DMS53 treated with DMSO at 0.1 percent for 48 hours (cell line): ENCODE measurements at regions not wholly inside any gene's neighbourhood (a gene's known extent, or its start where the extent isn't known, plus 50 kb on each side); places are given as distances from the start of the nearest gene placed in this dataset.
"Not testable (repeated sequence)": the region's sequence is repeated elsewhere in the genome, so short reads cannot be mapped to it uniquely, and the experiment has no call there.

ENCODE experiments used
- DNase-seq: peaks from one replicate; lab custom pipeline; 2025; ENCODE audit not compliant: unreplicated experiment; lab: John Stamatoyannopoulos, UW

GRCh38 chr13:22925881-22926747, 254.7 kb upstream of the SGCG start:
- no peak for DNase-seq

- DNase-seq, result no peak
These were observed 253.9 kb upstream of the SGCG start for GRCh38 chr13:22926748-22927400.

- not testable (repeated sequence) for DNase-seq
These were observed 252.9 kb upstream of the SGCG start for GRCh38 chr13:22927845-22928244.

- no peak for DNase-seq
These were observed 251.2 kb upstream of the SGCG start for GRCh38 chr13:22929381-22930126.

GRCh38 chr13:22931576-22931975, 249.2 kb upstream of the SGCG start:
- no peak for DNase-seq

- DNase-seq, result not testable (repeated sequence)
These were observed 248.0 kb upstream of the SGCG start for GRCh38 chr13:22932632-22933412.

- no peak for DNase-seq
These were observed 247.1 kb upstream of the SGCG start for GRCh38 chr13:22933571-22934181.

GRCh38 chr13:22934744-22935523, 245.8 kb upstream of the SGCG start:
- DNase-seq, result no peak

- DNase-seq, result no peak
These were observed 244.6 kb upstream of the SGCG start for GRCh38 chr13:22936228-22936627.

GRCh38 chr13:22937241-22937640, 243.5 kb upstream of the SGCG start:
- no peak for DNase-seq

GRCh38 chr13:22937953-22938352, 242.8 kb upstream of the SGCG start:
- no peak for DNase-seq

- no peak for DNase-seq
These were observed 242.2 kb upstream of the SGCG start for GRCh38 chr13:22938576-22938975.

- DNase-seq, result no peak
These were observed 241.6 kb upstream of the SGCG start for GRCh38 chr13:22939157-22939556.

- no peak for DNase-seq
These were observed 240.6 kb upstream of the SGCG start for GRCh38 chr13:22940090-22940710.

- DNase-seq, result no peak
These were observed 240.0 kb upstream of the SGCG start for GRCh38 chr13:22940736-22941135.

- DNase-seq, result not testable (repeated sequence)
These were observed 239.3 kb upstream of the SGCG start for GRCh38 chr13:22941495-22941894.

GRCh38 chr13:22942831-22943230, 237.9 kb upstream of the SGCG start:
- not testable (repeated sequence) for DNase-seq

GRCh38 chr13:22944378-22944777, 236.4 kb upstream of the SGCG start:
- no peak for DNase-seq
